NK-92 treated with Interleukin-12 subunit alpha and Interleukin-12 subunit beta, amount 100 ng/mL, for 24 hours (cell line): ENCODE measurements at regions not wholly inside any gene's neighbourhood (a gene's known extent, or its start where the extent isn't known, plus 50 kb on each side); places are given as distances from the start of the nearest gene placed in this dataset.

Source experiments
- DNase-seq: peaks from one replicate; lab custom pipeline; 2025; lab: John Stamatoyannopoulos, UW

DNA sequence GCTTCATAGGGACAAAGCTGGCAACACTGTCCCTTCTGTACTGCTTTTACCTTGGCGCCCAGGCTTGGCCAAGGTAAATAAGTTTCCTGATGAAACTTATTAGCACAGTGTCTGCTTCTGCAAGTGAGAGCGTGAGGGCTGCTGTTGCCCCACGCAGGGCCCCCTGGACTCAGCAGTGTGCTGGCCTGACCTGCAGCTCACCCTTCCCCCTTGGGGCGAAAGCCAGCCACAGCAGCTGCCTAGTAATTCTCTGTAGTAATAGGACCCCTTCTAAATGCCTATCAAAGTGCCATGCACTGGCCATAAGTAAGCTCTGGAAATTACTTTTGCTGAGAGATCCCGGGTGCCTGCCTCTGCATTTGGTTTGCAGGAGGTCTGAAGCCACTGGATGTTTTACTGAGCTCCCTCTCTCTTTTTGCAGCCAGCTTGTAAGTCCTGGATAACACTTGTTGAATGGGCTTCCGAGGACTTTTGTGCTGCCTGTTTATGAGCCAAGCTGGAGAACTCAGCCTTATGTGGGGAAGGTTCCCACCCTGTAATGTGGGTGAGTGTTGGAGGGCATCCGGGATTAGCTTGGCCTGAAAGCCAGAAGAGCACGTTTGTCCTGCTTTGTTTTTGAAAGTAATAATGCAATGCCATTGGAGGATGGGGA, 293.9 kb downstream of the C7orf25 start:
- no peak for DNase-seq

DNA sequence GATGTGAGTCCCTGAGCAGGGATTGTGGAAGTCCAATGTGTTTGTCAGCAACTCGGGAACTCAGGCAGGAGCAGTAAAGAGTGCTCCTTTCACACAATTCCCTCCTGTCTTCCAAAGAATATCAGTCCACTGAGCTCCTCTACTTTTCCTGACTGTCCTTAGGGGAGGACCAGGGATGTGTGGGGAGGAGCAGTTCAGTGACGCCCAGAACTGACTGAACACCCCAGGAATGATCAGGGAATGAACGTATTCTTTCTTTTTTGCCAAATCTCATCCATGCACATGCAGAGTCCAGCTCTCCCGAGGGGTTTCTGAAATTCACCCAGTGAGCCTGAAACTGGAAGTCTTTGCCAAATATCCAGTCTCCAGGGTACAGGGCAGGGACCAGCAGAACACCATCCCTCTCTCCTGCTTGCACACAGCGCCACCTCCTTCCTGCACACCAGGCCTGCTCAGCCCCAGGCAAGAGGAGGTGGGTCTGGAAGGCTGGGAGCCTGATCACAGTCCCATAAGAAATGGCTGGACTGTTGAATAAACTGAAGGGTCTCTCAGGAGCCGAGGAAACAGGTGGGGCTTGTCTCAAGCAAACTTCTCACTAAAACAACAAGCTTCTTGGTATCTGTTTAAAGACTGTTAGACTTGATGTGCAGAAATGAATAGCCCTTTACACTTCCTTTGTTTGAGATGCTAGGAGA, 294.7 kb downstream of the C7orf25 start:
- DNase-seq: no peak

DNA sequence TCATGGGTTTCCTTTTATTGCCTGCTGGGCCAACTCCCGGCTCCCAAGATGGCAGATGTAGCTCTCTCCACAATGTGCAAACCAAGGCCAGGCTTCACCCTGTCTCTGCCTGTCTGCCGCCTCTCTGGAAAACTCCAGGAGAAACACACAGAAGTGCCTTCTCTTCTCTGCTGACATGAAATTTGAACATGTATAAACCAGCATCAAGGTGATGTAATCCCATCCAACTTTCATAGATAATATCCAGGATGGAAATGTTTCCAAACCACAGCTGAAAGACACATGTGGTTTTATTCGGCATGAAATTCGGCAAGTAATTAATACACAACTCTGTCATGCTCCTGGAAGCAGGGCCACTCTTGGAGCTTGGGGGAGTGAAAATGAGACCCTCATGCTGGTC, 297.2 kb downstream of the C7orf25 start:
- no peak for DNase-seq

DNA sequence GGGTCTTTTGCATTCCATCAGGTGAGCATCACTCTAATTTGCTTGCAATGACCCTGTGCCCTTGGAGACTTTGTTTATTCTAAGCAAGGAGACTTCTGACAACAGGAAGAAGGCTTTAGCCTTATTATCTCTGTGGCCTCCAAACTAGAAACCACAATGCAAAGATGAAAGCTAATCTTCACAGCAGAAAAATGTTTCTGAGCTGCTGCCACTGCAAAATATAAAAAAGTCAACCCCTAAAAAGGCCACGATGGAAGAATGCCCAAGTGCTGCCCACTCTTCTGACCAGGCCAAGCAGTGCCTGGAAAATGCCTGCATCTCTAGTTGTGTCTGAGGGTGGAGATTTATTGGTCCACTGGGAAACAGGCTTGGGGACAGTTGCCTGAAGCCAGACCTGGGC, 299.9 kb downstream of the C7orf25 start:
- DNase-seq: no peak

DNA sequence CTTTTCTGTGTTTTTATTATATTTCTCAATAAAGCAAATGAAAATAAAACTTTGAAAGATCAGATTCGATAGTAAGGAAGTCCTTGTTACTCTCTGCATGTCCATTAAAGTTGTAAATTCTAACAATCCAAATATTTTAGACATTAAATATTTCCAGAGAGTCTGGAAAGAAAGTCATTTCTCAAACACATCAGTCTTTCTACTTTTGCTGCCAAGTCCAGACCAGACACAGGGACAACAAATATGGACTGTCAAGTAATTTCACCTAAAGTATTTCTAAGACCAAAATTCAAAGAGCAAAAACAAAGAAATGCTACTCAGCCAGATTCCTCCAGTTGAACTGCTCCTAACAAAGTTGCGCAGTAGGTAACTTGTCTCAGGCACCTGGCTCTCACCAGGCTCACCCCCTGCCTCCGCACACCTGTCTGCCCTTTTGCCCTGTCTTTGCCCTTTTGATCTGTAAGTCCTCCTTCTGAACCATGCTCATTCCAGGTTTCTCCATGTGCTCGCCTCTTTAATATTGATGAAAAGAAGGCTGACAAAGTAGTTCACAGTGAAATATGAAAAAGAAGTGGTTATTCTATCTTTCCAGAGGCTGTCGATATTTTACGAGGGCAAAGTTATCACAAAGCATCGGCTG, 300.5 kb downstream of the C7orf25 start:
- no peak for DNase-seq

DNA sequence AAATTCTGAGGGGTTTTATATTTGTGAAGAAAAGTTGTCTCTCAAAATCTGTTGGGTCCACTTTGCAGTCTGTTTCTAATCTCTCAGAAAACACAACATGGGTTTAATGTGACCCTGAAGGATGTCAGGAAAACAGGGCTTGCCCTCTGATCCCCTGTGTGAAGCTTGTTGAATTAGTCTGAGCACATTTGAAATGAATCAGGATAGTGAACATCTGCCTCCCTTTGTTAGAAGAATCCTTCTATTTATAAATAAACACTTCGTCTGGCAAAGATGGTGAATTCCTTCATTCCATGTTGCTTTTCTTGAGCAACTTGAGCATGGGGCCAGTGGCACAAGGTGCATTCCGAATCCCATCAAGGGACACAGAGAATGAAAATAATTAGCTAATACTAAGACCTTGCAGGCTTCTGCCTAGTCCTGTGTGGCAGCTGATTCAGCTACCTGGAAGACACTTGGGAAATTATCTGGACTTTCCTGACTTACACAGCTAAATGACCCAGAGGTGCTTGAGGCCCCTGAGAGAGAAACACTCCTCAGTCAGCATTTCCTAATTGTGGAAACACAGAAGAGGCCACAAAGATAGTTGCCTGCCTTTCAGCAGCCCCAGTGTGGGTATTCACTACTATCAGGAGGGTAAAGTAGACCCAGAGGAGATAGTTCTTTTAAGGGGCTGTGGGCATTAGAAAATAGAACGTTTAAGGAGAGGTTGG, 305.5 kb downstream of the C7orf25 start:
- DNase-seq: no peak

DNA sequence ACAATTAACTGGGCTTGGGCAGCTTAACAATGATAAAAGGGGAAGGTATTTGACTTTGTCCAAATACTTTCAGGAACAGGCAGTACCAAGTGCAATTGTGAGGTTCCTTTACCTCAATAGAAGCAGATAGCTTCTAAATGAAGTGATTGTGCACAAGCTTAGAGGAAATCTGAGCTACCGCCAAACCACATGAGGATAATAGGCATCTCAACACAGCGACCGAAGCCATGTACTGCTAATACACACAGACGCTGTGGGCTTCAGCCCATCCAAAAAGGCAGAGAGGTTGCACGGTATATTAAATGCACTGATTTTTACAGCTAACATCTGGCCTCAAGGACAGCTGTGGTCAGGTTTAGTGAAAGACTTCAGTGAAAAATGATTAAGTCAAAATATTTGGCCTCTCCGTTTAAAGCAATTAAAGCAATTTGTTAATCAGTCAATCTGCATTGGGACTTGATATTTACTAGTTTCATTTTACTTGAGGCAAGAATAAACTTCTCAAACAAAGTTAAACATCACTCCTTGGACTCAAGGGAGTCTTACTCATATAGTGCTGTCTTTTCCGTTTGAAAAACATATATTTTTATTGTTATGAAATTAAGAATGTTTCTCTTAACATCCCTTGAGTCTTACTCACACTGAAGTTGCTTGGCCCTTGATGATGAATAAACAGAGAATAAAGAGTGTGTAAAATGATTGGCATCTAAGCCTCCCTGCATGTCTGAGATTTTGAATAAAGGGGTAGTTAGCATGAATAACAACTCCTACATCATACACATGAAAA, 306.3 kb downstream of the C7orf25 start:
- no peak for DNase-seq

DNA sequence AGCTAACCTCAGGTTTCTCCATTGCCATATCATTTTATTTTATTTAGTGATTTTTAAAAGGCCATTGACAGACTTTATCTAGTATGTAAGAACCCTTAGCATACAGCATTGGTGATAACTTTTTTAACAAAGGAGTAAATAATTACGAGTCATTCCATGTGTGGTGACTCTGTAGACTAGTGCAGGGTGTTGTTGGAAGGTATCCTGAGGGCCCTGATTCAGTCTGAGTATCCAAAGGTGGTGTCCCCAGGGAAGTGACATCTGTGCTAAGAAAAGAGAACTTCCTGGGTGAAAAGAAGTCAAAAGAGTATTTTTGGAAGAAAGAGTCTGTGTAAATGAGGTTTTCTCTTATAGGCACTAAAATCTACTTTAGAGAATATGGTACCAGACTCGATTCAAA, 308.4 kb downstream of the C7orf25 start:
- no peak for DNase-seq

DNA sequence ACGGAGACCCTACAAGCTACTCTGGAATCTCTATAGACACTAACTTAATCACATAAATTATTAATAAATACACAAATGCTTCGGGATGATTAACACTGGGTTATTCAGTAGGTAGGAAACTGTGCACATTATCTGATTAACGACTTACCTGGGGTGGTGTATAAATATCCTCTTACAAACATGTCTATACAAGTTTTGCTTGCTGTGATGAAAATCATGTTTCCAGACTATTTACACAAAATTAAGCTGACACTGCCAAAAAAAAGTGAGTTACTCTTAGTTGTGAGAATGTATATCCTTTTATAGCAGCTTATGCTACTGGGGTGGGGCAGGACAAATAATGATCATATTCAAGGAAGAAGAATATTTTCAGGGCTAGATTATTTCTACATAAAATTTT, 314.6 kb downstream of the C7orf25 start:
- DNase-seq: no peak

DNA sequence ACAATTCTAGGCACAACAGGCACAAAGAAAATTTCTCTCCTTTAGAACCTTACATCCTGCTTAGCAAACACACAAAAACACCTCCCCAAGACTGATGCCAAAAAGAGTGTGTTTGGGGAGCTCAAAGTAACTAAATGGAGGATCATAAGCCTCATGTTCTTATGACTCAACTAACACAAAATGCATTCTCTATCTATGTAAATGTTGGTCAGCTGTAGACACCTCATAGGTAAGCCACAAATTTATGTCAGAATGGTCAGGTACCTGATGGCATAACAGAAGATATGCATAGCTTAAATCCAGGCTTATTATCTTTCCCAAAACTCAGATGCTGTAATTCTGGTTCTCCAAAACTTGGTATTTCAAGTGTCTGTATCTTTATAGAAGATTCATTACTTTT, 315.1 kb downstream of the C7orf25 start:
- DNase-seq: no peak

DNA sequence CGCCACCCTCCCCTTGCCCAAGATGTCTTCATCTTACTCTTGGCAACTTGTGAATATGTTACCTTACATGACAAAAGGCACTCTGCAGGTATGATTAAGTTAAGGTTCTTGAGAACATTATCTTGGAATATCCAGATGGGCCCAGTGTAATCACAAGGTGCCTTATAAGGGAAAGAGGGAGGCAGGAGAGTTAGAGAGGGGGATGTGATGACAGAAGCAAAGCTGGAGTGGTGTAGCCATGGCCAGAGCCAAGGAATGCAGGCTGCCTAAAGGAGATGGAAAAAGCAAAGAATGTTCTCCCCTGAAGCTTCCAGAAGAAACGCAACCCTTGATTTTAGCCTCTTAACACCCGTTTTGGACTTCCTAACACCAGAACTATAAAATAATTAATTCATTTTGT, 318.0 kb downstream of the C7orf25 start:
- DNase-seq: no peak

DNA sequence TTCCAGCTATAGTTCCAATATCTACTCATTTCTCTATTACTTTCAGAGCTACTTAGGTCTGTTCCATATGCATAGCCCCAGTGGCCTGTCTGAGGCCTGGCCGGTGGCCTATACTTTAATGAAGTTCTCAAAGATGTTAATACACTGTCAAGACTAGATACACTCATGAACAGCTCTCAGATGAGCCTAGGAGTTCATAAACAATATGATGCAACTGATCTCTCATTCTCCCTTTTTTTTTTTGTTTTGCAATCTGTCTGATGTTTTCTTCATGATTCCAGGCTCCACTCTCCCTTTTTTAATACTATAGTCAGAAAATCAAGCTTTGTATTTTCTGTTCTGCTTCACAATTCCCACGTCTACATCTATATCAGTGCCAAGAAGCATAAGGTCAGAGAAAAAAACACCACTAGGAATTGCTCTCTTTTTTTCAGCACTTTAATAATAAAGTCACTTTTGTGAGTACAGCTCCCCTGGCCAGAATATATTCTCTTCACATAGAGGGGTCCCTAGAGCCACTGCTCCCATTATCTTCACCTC, 321.0 kb downstream of the C7orf25 start:
- no peak for DNase-seq

DNA sequence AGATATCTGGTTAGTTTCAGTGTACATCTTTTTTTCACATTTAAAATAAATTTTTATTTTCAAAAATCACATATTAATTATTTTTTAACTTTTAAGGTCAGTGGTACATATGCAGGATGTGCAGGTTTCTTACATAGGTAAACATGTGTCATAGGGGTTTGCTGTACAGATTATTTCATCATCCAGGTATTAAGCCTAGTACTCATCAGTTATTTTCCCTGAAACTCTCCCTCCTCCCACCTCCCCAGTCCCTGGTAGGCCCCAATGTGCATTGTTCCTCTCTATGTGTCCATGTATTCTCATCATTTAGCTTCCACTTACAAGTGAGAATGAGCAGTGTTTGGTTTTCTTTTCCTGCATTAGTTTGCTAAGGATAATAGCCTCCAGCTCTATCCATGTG, 323.0 kb downstream of the C7orf25 start:
- no peak for DNase-seq

DNA sequence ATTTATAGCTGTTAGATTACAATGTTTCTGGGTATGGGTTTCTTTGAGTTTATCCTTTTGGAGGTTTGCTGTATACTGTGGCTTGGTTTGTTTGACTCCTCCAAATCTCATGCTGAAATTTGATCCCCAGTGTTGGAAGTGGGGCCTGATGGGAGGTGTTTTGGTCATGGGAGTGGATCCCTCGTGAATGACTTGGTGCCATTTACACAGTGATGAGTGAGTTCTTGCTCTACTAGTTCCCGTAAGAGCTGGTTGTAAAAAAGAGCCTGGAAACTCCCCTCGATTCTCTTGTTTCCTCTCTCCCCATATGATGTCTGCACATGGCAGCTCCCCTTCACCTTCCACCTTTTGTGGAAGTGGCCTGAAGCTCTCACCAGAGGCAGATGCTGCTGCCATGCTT, 324.1 kb downstream of the C7orf25 start:
- DNase-seq: no peak

DNA sequence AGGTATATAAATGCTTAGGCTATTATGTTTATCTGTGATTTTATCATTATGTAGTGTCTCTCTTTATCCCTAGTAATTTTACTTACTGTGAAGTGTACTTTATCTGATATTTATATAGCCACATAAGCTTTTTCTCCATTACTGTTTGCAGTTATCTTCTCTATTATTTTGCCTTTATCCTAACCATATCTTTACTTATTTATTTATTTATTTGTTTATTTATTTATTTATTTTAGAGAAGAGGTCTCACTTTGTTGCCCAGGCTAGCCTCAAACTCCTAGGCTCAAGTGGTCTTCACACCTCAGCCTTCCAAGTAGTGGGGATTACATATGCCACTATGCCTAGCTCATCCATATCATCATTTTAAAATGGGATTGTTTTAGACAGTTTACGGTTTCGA, 331.8 kb downstream of the C7orf25 start:
- DNase-seq: no peak

DNA sequence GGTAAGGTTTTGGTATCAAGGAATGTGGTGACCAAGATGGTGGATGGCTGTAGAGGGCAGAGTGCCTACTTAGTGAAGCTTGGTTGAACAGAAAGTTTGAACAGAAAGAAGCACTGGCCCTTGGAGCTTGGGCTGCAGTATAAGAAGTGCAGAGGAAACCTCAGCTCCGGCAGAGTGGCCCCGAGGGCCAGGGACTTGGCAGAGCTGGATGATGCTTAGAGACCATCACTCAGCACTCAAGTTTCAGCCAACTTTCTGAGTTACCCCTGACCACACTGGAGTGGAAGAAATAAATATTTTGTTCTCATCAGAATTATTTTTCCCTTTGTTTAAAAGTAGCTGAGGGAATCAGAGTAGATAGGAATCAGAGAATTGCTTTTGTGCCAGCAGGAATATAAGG, 336.7 kb downstream of the C7orf25 start:
- DNase-seq: no peak

DNA sequence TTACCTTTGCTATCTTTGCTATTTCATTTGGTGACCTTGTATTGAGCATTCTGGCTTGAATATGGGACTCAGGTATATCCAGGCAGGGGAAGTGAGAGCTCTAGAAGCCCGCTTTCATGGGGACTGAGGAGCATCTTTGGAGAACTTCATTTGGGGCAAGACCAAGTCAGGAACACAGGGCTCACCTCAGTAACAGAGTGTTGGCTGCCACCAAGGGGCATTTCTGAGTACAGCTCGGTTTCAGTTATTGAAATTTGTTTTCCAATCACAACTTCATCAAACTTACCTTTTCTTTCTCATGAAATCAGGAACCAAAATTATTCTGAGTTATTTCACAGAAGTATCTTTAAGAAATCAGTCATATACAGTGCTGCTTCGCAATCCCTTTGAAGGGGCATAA, 337.2 kb downstream of the C7orf25 start:
- DNase-seq: no peak

DNA sequence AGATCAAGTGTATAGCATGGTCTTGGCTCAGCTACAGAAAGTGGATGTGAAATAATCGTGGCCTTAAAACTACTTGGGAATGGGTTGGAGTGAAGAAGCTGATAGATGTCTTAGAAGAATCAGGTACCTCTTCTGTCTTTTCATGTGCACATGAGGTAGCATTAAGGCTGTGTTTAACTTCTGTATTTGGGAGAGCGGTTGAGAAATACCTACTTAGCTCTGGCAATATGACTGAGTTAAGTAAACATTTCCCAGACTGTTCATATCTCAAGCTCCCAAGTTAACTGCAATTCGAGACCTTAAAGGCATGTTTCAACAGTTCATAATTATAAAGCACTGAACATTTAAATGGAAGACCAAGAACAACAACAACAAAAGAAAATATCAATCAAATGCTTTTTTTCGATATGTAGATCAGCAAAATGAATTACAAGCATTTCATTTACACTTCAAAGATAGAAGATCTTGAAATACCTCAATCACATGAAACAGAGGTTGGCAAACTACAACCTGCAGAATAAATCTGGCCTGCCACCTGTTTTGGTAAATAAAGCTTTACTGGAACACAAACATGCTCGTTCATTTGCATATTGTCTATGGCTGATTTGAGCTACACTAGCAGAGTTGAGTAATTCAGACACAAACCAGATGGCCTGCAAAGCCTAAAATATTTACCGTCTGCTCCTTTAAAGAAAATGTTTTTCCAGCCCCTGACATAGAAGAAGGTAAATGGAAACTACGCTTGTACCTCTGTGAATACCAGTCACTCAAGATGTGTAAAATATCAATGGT, 337.1 kb upstream of the GLI3 start:
- no peak for DNase-seq

DNA sequence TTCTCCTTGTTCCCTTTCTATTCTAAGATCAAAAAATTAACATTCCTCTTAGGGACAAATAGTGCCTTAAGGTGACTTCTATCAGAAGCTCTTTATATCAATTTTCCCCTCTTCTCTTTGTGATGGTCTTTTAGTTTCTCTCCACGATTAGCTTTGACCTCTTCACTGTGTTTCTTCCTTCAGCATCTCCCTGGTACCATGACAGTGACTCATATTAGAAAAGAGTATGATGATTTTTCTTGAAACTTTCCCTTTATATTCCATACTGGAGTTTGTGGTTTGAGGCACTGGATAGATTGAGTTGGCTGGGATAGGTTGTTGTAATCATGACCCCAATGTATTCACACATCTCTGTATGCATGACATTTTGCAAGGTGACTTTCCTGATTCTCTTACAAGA, 335.6 kb upstream of the GLI3 start:
- no peak for DNase-seq

DNA sequence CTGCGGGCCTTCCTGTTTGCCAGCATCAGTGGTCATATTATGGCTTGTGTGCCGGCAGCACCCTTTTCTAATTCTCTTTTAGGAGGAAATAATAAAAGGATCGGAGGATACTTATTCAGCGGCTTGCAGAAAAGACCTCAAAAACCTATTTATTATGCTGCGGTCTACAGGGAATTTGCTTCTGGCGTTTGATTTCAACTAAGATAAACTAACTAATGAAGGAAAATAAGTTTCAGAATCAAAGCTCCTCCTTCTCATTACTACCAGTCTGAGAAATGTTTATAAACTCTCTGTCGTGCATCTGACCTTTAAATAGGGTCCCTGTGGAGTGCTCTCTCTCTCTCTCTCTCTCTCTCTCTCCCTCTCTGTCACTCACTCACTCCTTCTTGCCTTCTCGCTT, 335.0 kb upstream of the GLI3 start:
- DNase-seq: no peak

DNA sequence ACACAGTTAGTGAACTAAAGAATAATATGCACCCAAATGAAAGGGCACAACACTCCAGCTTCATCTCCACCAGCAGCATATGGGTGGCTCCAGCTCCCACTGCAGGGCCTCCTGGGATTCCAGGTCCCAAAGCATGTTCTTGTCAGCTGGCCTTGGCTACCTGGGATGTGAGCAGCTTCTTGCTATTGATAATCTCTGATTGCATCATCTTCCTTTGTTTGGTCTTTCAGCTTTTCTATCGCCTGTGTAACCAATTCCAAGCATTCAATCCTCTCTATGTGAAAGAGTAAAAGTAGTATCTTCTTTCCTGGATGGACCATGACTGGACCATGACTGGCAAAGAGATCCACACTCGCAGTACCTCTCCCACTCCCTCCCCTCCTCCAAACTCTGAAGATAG, 333.9 kb upstream of the GLI3 start:
- DNase-seq: no peak
